Peyer's patch (tissue), 4 donors: ENCODE measurements at regions not wholly inside any gene's neighbourhood (a gene's known extent, or its start where the extent isn't known, plus 50 kb on each side); places are given as distances from the start of the nearest gene placed in this dataset.

ENCODE experiments used
- POLR2A ChIP-seq, 2 donors: fragments of 450-650 bp; IDR thresholded peaks; one replicate each; pipeline ENCODE4 v1.5.1; 2017; ENCODE audit warnings: antibody characterized with exemption in 2 of 2, mild to moderate bottlenecking in 2 of 2, moderate library complexity in 2 of 2
- TF ChIP-seq, protein P1 (sequence below), 6 experiments: fragments of 450-650 bp in 4 of 6; fragments of 200-600 bp in 2 of 6; sonication (generic) in 1 of 6; IDR thresholded peaks; one replicate each; pipeline ENCODE4 v1.5.1; 2017 to 2019; ENCODE audit warnings: antibody characterized with exemption in 6 of 6, mild to moderate bottlenecking in 3 of 6, moderate library complexity in 1 of 6

GRCh38 chr21:15144026-15144425, 79.2 kb upstream of the NRIP1 start:
- TF ChIP-seq, protein P1, sequence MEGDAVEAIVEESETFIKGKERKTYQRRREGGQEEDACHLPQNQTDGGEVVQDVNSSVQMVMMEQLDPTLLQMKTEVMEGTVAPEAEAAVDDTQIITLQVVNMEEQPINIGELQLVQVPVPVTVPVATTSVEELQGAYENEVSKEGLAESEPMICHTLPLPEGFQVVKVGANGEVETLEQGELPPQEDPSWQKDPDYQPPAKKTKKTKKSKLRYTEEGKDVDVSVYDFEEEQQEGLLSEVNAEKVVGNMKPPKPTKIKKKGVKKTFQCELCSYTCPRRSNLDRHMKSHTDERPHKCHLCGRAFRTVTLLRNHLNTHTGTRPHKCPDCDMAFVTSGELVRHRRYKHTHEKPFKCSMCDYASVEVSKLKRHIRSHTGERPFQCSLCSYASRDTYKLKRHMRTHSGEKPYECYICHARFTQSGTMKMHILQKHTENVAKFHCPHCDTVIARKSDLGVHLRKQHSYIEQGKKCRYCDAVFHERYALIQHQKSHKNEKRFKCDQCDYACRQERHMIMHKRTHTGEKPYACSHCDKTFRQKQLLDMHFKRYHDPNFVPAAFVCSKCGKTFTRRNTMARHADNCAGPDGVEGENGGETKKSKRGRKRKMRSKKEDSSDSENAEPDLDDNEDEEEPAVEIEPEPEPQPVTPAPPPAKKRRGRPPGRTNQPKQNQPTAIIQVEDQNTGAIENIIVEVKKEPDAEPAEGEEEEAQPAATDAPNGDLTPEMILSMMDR (IDR thresholded peaks at IDR 0.05) = no peak
- TF ChIP-seq POLR2A (IDR thresholded peaks at IDR 0.05) = no peak
